Memory B cell (primary cell): ENCODE measurements at regions not wholly inside any gene's neighbourhood (a gene's known extent, or its start where the extent isn't known, plus 50 kb on each side); places are given as distances from the start of the nearest gene placed in this dataset.

Experiments
- ATAC-seq: fragments of 150-1000 bp; cut with Tn5 transposase; 2 replicates; pipeline ENCODE4 v1.10.0; 2021; ENCODE audit warnings: low read depth, mild to moderate bottlenecking, moderate library complexity
- DNase-seq, 2 donors: peaks; one replicate each; pipeline ENCODE4 v3.0.0; 2022; ENCODE audit warnings: low spot score in 2 of 2
- H3K27ac Mint-ChIP-seq: one replicate; pipeline ENCODE4 v1.8.0; 2022; ENCODE audit warnings: mild to moderate bottlenecking, moderate library complexity, mixed read lengths
- H3K27me3 Mint-ChIP-seq: one replicate; pipeline ENCODE4 v1.8.0; 2022; ENCODE audit warnings: mixed read lengths
- H3K36me3 Mint-ChIP-seq: one replicate; pipeline ENCODE4 v1.8.0; 2022; ENCODE audit warnings: mild to moderate bottlenecking, mixed read lengths
- H3K4me1 Mint-ChIP-seq: one replicate; pipeline ENCODE4 v1.8.0; 2022; ENCODE audit warnings: mixed read lengths
- H3K4me3 Mint-ChIP-seq: one replicate; pipeline ENCODE4 v1.8.0; 2022; ENCODE audit warnings: mild to moderate bottlenecking, moderate library complexity, mixed read lengths
- H3K9me3 Mint-ChIP-seq: one replicate; pipeline ENCODE4 v1.8.0; 2022; ENCODE audit warnings: mixed read lengths

DNA sequence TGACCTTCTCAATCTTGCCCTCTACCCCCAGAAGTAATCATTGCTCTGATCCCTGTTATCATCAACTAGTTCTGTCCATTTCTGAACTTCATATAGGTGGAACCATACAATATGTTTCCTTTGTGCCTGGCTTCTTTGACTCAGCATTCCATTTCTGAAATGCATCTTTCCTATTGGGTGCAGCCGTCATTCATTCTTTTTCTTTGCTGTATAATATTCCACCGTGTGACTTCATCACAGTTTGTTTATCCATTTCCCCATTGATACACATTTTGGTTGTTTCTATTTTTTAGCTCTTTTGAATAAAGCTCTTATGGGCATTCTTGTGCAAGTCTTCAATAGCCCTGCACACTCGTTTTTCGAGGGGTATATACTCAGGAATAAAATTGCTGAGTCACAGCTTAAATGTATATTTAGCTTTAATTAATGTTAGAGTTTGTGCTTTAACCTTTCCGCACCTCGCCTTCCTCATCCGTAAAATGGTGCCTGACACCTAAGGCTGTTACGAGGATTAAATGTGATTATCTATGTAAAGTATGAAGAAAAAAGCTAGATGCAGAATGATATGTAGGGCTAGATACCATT lies 491.6 kb downstream of the MIAT start:
- no peak overlapping the region for H3K27ac Mint-ChIP-seq
- DNase-seq (no peak), ATAC-seq (no peak)
- H3K4me3 Mint-ChIP-seq: no peak overlapping the region
- peaks cover 2% of the 10 kb centered on the region for H3K36me3 Mint-ChIP-seq
- peaks cover 7% of the 10 kb centered on the region for H3K27me3 Mint-ChIP-seq
- H3K4me1 Mint-ChIP-seq: peaks cover 2% of the 10 kb centered on the region
- H3K9me3 Mint-ChIP-seq: peaks cover 11% of the 10 kb centered on the region

DNA sequence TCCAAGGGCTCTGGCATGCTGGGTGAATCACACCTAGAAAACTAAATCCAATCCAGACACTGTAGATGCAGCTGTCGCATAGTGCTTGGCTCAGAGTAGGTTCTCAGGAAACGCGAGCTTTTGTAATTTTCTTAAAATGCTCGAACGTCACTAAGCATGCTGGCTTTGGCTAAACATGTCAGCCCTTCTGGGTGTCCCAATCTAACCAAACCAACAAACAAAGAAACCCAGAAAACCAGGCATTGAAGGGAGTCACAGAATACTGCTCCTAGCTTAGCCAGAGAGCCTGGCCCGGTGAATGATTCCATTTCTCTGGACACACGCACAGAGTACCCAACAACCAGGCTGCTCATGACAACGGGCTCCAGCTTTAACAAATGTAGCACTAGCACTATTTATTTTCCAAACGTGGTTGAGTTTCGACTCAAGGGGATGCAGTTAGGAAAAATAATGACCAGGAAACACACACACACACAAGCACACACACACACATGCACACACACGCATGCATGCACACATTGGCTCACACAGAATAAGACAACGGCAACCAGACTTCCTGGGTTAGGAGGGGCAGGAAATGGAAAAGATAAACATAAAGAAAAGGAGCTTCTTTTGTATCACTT lies 492.6 kb downstream of the MIAT start:
- Mint-ChIP-seq H3K27me3 (peaks cover 7% of the 10 kb centered on the region), H3K36me3 (peaks cover 2% of the 10 kb centered on the region), H3K27ac (no peak overlapping the region), H3K9me3 (peaks cover 11% of the 10 kb centered on the region), H3K4me1 (peaks cover 2% of the 10 kb centered on the region), H3K4me3 (no peak overlapping the region)
- ATAC-seq: no peak
- DNase-seq: no peak

DNA sequence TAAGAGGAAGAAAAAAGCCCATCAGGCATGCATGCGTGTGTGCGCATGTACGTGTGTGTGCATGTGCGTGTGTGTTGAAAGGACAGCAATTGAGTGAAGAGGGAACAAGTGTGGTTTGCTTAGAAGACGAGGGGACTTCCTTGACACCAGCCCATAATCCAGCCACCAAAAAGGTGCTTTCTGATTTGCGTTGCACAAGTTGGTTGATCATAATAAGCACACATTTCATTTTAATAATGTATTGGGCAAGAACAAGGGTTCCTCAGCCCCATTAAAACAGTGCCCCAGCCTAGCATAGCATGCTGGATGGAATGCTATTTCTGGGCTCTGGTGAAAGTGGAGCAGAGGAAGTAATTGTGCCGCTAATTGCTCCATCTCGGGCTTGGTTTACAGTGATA lies 493.2 kb downstream of the MIAT start:
- ATAC-seq (no peak), DNase-seq (no peak)
- Mint-ChIP-seq H3K27ac (no peak overlapping the region), H3K9me3 (peaks cover 11% of the 10 kb centered on the region), H3K4me1 (peaks cover 2% of the 10 kb centered on the region), H3K27me3 (peaks cover 7% of the 10 kb centered on the region), H3K36me3 (peaks cover 2% of the 10 kb centered on the region), H3K4me3 (no peak overlapping the region)

DNA sequence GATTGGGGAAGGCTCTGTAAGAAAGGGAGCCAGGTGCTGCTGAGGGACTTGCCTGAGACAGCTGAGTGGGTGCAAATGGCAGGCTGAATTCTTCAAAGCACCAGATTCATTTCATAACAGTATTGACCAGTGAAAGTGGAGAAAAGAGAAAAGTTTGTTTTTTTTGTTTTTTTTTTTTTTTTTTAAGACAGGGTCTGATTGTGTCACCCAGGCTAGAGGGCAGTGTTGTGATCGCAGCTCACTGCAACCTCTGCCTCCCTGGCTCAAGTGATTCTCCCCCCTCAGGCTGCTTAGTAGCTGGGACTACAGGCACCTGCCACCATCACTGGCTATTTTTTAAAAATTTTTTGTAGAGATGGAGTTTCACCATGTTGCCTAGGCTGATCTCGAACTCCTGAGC lies 494.0 kb downstream of the MIAT start:
- Mint-ChIP-seq H3K36me3 (peaks cover 2% of the 10 kb centered on the region), H3K27ac (no peak overlapping the region), H3K4me1 (peaks cover 2% of the 10 kb centered on the region), H3K4me3 (no peak overlapping the region), H3K27me3 (peaks cover 7% of the 10 kb centered on the region), H3K9me3 (peaks cover 11% of the 10 kb centered on the region)
- ATAC-seq: no peak
- no peak for DNase-seq

DNA sequence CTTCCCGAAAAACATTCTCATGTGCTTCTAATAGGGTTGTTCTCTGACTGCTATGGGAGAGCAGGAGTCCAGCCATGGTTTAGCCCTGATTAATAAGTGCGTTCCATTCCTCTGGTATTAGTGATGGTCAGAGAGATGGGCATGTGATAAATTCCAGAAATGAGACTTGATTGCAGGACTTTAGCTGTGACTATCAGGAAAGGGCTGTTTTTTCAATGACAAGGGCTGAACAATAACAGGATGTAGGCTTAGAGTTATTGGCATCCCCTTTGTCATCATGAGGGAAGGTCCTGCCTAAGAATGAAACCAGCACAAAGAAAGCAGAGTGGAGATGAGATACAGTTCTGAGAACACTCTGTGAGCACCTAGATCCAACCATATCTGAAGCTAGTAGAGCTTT lies 494.6 kb downstream of the MIAT start:
- Mint-ChIP-seq H3K4me3 (no peak overlapping the region), H3K27me3 (peaks cover 9% of the 10 kb centered on the region), H3K27ac (no peak overlapping the region), H3K4me1 (peaks cover 2% of the 10 kb centered on the region), H3K36me3 (peaks cover 2% of the 10 kb centered on the region), H3K9me3 (peaks cover 11% of the 10 kb centered on the region)
- ATAC-seq: no peak
- no peak for DNase-seq

DNA sequence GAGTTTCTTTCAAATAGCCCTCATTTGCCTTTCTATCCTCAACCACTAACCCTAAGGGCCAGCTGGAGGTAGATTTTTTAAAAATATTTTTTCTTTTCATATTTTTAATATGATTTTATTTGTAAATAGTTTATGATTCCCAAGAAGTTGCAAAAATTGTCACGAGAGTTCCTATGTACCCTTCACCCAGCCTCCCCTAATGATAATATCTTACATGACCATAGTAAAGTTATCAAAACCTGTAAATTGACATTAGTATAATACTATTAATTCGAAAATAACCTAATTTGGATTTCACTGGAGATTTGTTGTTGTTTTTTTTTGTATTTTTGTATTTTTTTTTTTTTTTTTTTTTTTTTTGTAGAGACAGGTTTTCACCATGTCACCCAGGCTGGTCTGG lies 495.5 kb downstream of the MIAT start:
- H3K27ac Mint-ChIP-seq: no peak overlapping the region
- H3K4me1 Mint-ChIP-seq: peaks cover 2% of the 10 kb centered on the region
- peaks cover 11% of the 10 kb centered on the region for H3K9me3 Mint-ChIP-seq
- no peak overlapping the region for H3K4me3 Mint-ChIP-seq
- ATAC-seq (no peak), DNase-seq (no peak)
- peaks cover 10% of the 10 kb centered on the region for H3K27me3 Mint-ChIP-seq
- H3K36me3 Mint-ChIP-seq: peaks cover 2% of the 10 kb centered on the region

DNA sequence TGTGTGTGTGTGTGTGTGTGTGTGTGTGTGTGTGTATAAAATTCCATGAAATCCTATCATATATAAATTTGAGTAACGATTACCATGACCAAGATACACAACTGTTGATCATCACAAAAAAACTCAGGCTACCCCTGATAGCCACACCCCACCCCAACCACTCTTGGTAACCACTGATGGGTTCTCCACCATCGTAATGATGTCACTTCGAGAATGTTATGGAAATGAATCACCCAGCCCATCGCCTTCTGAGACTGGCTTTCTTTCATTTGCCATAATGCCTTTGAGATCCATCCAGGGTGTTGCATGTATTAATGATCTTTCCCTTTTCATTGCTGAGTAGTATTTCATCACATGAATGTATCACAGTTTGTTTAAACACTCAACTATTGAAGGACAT lies 496.0 kb downstream of the MIAT start:
- Mint-ChIP-seq H3K9me3 (peaks cover 11% of the 10 kb centered on the region), H3K4me1 (peaks cover 2% of the 10 kb centered on the region), H3K36me3 (peaks cover 2% of the 10 kb centered on the region), H3K27ac (no peak overlapping the region), H3K4me3 (no peak overlapping the region), H3K27me3 (peaks cover 11% of the 10 kb centered on the region)
- DNase-seq (no peak), ATAC-seq (no peak)

DNA sequence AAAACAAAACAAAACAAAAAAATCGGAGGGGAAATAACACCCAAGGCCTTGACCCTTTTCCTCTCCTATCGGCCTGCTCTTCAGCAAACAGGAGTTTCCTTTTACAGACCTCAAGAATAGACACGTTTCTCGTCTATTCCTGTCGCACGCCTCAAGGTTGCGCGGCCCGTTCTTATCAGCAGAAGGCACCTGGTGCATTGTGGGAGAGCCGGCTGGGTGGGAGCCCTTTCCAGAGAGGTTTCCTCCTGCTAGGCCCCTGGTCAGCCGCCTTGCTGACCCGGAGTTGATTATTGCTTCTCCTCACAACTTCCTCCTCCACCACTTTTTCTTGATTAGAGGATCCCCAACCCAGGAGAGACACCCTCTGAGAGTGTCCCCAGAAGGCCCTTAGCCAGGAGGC lies 497.3 kb downstream of the MIAT start:
- Mint-ChIP-seq H3K36me3 (peaks cover 2% of the 10 kb centered on the region), H3K27ac (no peak overlapping the region), H3K4me1 (peaks cover 2% of the 10 kb centered on the region), H3K4me3 (no peak overlapping the region), H3K27me3 (peaks cover 12% of the 10 kb centered on the region), H3K9me3 (peaks cover 8% of the 10 kb centered on the region)
- no peak for DNase-seq
- ATAC-seq: no peak

DNA sequence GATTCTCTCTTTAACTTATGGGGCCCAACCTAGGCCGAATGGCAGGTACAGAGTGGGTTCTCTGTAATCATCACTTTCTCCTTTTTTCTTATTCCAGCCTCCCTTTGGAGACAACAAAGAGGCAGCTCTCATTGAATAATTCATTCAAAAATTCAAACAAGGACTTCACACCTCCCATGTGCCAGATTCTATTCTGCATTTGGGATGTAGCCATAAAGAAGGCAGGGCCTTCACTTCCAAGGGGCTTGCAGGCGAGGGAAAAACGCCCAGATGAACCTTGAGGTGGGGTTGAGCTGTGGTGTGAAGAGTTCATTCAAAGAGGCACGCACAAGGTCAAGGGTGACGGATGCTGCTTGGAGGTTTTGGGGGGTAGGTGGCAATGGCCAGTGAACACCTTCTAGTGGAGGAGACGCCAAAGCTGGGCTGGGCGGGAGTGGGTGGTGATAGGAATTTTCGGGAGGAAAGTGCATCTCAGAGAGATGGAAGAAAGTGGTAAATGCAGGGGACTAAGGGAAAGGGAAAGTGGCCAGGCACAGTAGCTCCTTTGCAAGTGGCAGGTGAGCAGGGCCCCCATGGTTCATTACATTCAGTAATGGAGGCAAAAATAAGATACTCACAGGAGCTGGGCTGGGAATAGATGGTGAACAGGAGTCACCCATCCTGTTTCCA lies 499.6 kb downstream of the MIAT start:
- ATAC-seq (no peak), DNase-seq (no peak)
- Mint-ChIP-seq H3K4me3 (no peak overlapping the region), H3K27ac (no peak overlapping the region), H3K4me1 (no peaks in the 10 kb centered on the region), H3K9me3 (peaks cover 4% of the 10 kb centered on the region), H3K27me3 (peaks cover 11% of the 10 kb centered on the region), H3K36me3 (no peaks in the 10 kb centered on the region)

DNA sequence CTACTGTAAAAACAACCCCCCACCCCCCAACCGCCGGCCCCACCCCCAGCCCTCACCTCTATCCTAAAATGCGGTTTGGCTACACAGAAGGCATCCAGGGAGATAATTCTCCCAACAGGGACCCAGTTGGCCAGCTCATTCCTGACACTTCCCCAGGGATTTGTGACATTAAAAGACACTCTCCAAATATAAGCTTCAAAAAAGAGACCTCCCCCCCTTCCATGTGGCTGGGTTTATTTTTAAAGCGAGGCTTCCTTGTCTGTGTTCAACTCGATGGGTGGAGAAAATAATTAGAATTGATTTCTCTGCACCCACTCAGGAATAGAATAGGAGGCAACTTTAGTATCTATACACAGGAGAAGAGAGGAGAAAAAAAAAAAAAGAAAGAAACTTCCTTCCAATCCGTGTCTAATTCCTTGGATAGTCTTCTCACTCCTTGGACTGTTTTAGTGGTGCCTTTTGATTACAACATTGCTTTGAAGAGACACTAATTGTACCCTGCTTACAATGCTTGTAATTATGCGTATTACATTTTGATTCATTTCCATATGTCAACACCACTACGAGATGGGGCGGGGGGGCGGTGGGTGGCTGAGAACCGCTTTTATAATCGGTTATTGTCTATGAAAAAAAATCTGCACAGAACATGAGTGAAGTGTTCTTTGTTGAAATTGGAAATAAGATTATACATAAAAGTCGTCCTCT lies 500.4 kb downstream of the MIAT start:
- Mint-ChIP-seq H3K27me3 (peaks cover 12% of the 10 kb centered on the region), H3K4me3 (no peak overlapping the region), H3K4me1 (no peaks in the 10 kb centered on the region), H3K9me3 (peaks cover 6% of the 10 kb centered on the region), H3K36me3 (no peaks in the 10 kb centered on the region), H3K27ac (no peak overlapping the region)
- no peak for ATAC-seq
- DNase-seq: no peak

DNA sequence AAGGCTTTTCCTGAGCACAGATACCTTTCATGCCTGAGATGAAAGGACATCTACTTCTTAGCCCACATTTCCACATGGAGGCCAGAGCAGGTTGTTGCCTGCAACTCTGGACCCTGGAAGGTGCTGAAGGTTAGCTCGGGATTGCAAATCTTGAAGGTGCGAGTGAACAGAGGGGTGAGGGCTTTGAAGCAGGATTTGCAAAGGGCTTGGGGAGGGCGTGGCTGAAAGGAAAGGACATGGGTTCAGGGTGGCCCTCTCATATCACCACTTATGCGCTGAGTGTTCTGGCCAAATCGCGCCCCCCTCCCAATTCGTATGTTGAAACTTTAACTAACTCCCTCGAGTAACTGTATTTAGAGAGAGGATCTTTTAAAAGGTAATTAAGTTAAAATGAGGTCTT lies 501.6 kb downstream of the MIAT start:
- DNase-seq: no peak
- Mint-ChIP-seq H3K4me3 (no peak overlapping the region), H3K4me1 (no peaks in the 10 kb centered on the region), H3K27ac (no peak overlapping the region), H3K27me3 (peaks cover 12% of the 10 kb centered on the region), H3K9me3 (peaks cover 9% of the 10 kb centered on the region), H3K36me3 (no peaks in the 10 kb centered on the region)
- no peak for ATAC-seq

DNA sequence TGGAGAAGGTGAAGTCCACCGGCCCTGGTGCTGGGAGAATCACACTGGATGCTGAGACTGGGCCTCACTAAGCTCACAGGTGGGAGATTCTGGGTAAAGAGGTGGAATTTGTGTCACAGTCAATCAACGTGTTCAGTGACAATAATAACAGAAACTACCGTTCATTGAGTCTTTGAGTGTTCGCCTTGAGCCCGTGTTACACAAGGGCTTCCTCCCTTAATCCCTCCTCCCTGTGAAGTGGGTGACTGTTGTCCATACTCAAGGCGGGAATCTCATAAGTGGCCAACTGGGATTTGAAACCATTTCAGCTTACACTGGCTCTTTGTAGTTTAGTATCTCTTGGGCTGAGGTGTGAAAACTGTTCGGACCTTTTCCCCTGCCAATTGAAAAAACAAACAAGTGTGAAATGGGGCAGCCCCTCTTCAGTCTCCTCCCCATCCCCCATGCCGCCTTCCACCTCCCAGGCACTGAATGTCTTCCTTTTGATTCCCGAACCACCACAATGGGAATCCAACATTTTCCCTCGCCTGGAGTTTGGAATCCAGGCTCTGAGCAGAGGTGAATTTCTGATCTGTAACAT lies 502.4 kb downstream of the MIAT start:
- H3K4me1 Mint-ChIP-seq: no peaks in the 10 kb centered on the region
- ATAC-seq (no peak), DNase-seq (no peak)
- no peak overlapping the region for H3K4me3 Mint-ChIP-seq
- H3K27me3 Mint-ChIP-seq: peaks cover 12% of the 10 kb centered on the region
- H3K36me3 Mint-ChIP-seq: no peaks in the 10 kb centered on the region
- H3K27ac Mint-ChIP-seq: no peak overlapping the region
- H3K9me3 Mint-ChIP-seq: peaks cover 9% of the 10 kb centered on the region

DNA sequence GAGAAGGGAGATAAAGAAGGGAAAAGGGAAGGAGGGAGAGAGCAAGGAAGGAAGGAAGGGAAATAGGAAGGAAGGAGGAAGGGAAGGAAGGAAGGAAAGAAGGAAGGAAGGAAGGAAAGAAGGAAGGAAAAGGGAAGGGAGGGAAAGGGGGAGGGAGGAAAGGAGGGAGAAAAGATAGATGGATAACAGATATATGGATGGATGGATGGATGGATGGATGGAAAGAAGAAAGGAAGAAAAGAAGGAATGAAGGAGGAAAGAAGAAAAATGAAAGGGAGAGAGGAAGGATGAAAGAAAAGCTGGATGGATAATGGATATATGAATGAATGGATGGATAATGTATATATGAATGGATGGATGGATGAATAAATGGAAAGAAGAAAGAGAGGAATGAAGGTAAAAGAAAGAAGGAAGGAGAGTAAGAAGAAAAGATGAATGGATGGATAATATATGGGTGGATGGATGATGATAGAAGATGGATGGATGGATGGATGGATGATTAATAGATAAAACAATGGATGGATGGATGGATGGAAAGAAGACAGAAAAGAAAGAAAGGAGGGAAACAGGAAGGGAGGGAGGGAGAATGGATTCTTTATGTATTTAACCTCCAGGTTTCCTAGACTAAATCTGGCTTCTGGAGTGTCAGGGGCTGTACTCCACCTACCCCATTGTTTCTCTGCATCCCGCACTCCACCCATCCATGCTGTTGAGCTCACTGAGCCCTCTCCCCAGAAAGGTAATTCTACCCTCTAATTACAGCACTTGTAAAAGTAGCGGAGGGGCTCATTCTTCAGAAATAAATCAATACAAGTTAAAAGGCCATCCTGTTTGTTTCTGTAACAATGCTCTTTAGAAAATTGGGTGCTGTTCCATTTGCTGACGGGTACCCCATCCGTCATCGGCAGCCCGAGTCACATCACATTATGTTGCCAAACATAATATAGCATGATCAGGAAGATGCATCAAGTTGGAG lies 506.1 kb downstream of the MIAT start:
- DNase-seq: no peak
- no peaks in the 10 kb centered on the region for H3K4me1 Mint-ChIP-seq
- no peak overlapping the region for H3K4me3 Mint-ChIP-seq
- ATAC-seq: no peak
- H3K9me3 Mint-ChIP-seq: peaks cover 9% of the 10 kb centered on the region
- H3K27me3 Mint-ChIP-seq: peaks cover 7% of the 10 kb centered on the region
- H3K36me3 Mint-ChIP-seq: no peaks in the 10 kb centered on the region
- H3K27ac Mint-ChIP-seq: no peak overlapping the region
